HG02678 (cell line): ENCODE measurements at regions not wholly inside any gene's neighbourhood (a gene's known extent, or its start where the extent isn't known, plus 50 kb on each side); places are given as distances from the start of the nearest gene placed in this dataset.
"Not testable (repeated sequence)": the region's sequence is repeated elsewhere in the genome, so short reads cannot be mapped to it uniquely, and the experiment has no call there.

Experiments used
- ATAC-seq: cut with Tn5 transposase; IDR thresholded peaks from one replicate; pipeline ENCODE4 v1.9.1; 2021; ENCODE audit warnings: mild to moderate bottlenecking, moderate library complexity; ENCODE audit not compliant: unreplicated experiment

DNA sequence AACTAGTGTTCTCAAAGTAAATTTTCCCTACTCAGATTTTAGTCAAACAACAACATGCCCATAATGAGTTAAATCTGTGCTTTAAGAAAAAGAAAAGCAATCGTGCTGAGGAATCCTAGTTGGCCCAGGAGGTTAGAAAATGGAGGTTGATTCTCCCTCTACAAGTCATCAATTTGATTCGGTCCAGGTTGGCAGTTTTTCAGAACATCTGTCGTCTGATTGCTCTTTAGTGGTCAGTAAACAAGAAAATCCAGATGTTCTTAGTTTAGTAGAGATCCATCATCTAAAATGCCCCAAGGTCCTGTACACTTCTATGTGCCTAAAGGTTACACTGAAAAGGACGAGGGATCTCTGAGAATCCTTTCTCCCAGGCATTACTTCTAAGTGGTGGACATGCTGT is 659.2 kb downstream of the MTRR start:
- no peak for ATAC-seq

DNA sequence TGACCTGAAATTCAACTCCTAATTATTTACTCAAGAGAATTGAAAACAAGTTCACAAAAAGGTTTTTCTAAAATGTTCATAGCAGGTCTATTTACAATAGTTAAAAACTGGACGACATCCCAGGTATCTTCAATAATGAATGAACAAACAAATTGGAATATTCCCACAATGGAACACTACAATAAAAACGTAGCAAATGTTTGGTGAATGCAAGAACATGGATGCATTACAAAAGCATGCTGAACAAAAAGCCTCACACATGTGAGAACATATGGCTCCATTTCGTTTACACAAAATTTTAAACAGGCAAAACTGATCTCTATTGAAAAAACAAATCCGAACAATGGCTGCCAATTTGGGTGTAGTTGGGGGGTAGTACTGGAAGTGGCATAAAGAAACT is 669.9 kb downstream of the MTRR start:
- no peak for ATAC-seq

DNA sequence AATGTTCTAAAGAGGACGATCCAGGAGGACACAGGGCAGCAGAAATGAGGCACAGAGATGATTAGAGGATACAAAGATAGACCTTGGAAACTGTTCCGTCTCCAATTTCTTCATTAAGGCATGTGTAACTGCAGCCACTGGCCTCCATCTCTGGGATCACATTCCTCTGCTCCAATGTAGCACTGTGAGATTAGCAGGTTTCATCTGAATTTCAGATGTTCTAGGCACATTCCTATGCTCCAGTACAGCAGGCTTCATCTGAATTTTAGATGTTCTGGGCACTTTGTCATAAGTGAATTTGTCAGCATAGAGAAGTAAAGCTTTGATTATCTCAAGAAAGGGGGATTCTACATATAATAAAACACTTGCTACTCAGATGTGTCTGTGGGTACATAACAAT is 671.4 kb downstream of the MTRR start:
- no peak for ATAC-seq

DNA sequence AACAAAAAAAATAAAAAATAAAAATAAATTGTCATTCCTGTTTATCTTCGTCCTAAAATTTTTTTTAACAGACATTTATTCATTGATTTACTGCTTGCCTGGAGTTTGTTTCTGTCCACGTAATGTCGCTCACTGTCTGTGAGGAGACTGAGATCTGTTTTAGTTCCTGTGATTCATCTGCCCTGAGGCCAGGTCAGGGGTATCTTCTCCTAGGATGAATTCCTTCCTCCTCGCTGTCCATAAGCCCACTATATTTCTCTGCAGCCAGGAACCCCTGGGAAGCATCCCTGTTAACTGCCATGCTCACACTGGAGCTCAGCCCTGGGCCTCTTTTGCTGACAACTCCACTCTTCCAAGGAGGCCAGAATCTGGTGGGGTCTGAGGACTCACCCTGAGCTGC is 682.0 kb downstream of the MTRR start:
- ATAC-seq, result no peak

DNA sequence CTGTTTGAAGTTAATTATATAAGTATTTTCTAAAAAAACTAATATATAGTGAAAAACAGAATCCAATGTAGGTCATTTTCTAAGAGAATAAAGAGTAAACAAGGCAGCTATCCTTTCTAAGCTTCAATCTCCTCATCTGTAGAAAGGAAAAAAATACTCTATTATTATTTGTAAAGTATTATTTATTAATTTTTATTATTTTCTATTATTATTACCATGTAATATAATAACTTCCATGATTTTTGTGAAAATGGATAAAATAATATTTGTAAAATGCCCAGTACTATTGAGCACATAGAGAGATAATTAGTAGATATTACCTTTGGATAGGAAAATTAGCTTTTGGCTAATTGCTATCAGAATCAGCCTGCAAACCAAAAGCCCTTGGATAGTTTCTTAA is 684.4 kb downstream of the MTRR start:
- no peak for ATAC-seq

DNA sequence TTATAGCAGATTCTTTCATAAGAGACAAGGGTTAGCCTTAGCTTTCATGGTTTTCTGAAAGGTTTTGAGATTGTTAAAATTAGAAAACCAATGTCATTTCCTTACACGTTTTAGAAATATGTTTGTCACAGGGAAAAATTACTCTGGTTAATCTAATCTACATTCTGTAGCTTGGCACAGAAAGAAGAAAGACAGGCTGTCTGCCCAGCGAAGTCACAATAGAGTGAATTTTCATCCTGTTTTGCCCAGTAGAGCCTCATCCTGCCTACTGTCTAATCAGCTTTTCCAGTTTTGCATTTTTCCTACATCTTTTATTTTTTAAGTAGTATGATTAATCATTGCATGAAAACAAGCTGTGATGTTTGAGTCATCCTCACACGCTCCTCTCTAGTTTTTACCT is 688.8 kb downstream of the MTRR start:
- no peak for ATAC-seq

DNA sequence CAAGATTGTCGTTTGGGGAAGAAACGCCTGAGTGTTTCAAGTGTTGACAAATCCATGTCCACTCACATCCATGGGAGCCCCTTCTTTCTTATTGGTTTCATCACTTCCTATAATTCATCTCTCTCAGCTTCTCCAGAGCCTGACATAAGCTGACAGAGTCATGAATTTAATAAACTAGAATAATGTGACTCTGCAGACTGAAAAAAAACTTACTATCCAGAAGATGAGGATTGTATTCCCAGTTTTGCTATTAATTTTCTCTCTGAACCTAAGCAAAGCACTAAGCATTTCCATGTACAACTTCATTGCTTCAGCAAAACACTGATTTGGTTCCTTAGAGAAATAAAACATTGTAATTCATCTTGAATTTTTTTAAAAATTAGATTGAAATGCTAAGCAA is 691.8 kb downstream of the MTRR start:
- ATAC-seq, result no peak

DNA sequence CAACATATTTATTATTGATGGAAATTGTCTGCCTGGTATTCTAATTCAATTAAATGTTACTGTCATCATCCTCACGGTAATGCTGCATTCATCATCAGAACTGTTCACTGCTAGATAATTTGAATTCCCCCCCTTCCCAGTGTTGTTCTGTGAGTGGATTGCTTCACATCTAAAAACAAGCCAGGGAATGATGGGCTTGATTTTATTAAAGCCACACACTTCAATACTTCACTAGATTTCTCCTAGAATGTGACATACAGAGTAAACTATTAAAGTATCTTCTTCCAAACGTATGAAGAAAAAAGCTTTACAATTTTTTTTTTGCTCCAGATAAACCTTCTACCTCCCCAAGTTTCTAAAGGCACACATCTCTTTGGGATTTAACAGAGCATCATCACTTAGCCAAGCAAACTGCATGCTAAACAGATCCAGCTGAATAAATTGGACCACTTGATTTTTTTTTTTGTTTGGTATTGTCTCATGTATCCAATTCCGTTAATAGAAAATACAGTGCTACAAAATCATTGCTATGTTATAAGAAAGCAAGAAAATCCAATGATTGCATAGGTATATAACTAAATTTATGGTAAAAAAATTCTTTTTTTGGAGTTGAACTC is 692.4 kb downstream of the MTRR start:
- no peak for ATAC-seq

DNA sequence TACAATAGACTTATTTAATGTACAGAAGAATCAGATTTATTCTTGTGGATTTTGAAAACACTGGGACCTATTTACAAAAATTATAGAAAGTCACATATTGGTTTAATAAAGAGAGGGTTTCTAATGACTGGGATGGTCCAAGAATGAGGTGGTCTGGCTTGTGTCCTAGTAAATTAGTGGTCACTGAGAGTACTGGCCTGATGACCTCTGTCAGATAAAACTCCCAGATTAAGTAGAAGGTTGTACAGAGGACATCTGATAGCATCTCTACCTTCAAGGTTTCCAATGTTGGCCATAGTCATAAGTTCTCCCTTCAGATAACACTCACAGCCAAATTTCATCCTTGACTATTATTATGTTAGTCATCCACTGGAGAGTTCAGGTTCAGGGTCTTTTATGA is 692.9 kb downstream of the MTRR start:
- ATAC-seq, result no peak

DNA sequence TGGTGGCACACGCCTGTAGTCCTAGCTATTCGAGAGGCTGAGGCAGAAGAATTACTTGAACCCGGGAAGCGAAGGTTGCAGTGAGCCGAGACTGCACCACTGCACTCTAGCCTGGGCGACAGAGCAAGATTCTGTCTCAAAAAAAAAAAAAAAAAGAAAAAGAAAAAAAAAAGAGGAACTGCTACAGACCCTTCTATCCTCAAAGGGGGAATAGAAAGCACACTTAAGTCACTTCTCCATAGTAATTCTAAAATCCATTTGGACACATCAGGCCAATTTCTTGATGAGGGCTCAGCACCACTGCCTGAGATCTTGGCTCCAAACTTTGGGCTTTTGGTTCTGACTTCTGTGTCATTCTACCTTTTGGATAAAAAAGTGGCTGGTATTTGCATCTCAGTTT is 694.6 kb downstream of the MTRR start:
- not testable (repeated sequence) for ATAC-seq

DNA sequence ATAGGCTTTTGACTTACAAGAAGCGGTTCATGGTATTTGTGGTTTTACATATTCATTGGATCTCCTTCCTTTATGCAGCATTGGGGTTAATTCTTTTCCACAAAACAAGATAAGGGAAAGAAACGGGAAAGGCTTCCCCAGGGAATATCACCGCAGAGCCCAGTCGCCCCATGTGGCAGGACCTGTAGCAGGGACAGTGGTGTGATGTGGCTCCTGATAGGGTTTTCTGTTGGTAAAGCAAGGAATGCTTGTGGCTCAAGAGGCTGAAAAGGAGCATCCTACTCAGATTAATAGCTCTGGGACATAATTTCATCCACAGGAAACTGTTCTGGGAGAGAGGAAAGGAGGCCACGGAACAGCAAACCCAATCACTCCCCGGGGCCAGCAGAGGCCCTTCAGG is 699.9 kb downstream of the MTRR start:
- ATAC-seq, result no peak

DNA sequence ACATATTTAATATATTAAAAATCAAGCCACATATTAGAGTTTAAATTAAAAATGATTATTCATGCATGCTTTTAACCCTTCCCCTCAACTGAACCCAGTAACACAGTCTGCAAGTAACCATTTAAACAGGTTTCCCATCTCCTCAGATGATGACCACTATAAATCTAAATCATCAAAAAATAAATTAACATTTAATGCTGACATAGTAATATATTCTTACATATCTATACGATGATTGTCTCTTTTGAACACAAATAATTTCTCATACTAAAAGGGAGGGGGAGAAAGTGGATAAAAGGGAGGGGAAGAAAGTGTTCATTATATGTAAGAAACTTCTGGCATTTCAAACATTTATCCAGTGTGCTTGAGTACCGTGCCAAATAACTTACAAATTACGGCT is 701.6 kb downstream of the MTRR start:
- ATAC-seq, result no peak

DNA sequence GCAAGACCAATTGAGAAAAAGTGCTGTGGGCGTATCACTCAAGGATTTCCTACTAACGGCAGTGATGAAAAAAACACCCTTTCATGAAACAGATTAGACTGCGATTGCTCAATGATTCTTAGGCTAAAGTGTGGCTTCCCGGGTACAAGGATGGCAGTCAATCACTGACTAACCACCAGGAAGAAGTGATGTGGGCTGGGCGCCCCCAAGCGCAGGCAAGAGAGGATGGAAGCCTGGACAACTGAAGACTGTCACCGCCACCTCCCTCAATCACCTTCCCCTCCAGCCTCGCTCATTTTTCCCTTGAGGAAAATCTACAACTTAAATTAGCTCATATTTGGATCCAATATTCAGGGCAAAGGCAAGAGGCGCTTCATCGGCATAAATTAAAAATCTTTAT is 707.2 kb downstream of the MTRR start:
- no peak for ATAC-seq

DNA sequence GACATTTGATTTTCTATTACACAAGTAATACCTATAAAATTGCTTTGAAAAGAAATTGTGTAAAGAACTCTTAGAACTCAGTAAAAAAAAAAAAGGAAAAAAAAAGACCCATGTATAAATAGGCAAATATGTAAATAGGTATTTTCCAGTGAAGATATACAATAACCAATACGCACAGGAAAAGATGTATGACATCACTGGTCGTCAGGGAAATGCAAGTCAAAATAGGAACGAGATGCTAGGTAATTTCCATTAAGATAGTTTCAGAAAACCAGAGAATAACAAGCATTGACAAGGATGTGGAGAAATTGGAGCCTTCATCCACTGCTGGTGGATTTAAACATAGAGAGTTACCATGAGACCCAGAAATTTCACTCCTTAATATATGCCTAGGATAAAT is 708.8 kb downstream of the MTRR start:
- ATAC-seq, result peak; percentile 73

DNA sequence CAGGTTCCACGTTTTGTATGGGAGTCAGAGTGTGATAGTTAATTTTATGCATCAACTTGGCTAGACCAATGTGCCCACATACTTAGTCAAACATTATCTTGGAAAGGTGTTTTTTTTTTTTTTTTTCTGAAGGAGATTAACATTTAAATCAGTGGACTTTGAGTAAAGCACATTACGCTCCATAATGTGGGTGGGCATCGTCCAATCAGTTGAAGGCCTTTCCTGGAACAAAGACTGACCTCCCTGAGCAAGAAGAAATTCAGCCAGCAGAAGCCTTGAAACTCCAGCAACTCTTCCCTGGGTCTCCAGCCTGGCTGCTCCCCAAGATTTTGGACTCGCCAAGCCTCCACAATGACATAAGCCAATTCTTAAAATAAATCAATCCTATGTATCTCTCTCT is 711.4 kb downstream of the MTRR start:
- no peak for ATAC-seq

DNA sequence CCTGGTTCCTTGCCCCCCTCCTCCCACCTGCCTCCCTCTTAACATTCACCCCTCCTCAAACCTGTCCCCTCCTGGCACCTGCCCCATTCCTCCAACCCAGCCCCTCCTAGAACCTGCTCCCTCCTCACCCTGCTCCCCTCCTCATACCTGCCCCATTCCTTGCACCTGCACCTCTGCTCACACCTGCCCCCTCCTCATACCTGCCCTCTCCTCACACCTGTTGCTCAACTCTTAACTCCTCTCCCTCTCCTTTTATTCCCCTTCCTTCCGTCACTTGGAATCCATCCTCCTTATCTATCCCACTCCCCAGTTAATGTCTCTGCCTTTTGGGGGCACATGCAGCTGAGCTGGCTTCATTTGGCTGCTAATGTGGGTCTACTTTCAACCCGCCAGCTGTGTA is 712.1 kb downstream of the MTRR start:
- ATAC-seq, result no peak

DNA sequence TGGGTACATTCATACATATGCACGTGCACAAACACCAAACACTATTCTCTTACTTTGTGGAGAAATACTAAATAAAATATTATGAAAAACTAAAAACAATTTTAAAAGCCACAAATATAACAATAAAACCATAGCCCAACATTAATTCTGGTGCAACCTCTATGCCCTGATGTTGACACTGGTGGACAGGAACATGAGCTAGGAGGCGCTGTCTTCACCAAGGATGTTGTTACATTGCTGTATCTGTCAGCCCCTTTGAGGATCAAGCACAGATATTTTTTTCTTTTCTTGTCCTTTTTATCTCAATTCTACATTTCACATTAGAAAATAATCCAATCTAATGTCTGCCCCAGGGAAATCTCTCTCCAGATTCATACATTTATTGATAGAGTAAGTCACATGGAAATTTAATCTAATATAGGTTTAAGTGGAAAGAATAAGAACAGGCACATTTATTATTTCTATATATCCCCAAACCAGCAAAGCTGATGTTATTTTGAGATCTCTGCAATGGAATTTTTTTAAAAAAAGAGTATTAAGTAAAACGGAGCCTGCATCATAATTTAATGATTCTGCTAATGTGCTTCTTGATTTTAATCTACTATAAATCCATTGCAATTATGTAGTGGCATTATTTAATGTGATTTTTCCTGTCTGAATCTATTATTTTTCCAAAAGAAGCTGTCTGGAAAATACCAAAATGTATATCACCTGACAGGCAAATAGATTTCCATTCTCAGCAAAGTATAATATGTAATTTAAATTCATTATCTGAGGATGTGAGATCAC is 716.5 kb downstream of the MTRR start:
- no peak for ATAC-seq

DNA sequence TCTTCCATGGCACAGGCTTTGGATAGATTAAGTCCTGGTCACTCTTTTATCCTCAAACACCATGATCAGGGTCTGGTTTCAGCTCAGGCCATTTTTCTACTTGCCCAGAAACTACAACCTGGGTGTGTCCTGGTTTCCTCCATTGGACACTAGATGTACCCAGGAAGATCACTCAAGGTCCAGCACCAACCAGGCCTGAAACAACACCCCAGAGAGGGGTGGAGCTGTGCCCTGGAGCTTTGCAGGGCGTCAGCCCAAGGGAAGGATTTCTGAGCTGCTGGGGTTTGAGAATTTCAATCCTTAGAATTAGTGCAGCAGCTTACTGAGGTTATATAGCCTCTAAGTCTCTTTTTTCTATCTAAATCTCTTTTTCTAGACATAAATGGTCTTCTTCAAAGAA is 722.0 kb downstream of the MTRR start:
- ATAC-seq, result no peak

DNA sequence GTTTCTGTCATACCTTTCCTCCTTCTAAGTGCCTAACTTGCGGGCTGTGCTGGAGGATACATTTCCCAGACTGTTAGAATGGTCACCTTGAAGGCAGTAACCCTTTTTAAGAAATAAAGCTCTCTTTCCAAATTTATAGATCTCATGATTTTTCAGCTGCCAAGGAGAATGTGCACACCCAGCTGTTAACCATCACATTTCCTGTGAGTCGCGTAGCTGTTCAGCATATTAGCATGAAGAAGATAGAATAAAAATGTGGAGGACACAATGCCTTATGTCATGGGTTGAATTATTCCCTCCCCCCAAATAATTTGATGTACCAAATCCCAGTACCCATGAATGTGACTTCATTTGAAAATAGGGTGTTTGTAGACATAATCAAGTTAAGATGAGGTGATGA is 729.4 kb downstream of the MTRR start:
- no peak for ATAC-seq

DNA sequence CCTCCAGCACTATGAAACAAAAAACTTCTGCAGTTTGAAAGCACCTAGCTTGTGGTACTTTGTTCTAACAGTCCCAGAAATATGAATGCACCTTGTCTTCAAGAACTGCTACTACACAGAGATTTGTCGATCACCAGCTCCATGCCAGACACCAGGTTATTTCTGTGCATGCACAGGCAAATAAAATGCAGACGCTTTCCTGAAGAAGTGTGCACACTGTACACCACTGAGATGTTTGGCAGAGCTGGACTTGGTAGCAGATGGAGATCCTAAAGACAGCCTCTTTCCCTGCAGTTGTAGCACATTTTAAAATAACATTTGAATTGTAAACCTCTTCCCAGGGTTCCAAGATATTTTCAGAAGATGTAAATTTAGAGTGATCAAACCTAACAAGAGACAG is 730.0 kb downstream of the MTRR start:
- no peak for ATAC-seq

DNA sequence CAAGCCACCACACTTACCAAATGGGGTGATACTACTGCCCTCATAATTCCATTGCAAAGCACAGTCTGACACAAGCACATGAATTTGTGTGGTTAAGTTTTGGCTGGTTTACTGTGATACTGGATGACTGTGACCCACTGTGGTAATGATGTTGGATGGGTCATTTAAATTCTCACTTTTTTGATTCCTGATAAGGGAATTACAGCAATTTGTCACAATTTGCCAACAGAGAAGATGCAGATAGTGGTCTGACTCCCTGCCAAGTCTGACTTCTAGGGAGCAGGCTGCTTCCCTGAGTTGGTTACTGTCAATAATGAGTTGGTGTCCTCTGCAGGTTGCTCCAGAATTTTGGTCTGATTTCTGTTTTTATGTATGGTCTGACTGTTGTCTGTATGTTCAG is 731.9 kb downstream of the MTRR start:
- no peak for ATAC-seq

DNA sequence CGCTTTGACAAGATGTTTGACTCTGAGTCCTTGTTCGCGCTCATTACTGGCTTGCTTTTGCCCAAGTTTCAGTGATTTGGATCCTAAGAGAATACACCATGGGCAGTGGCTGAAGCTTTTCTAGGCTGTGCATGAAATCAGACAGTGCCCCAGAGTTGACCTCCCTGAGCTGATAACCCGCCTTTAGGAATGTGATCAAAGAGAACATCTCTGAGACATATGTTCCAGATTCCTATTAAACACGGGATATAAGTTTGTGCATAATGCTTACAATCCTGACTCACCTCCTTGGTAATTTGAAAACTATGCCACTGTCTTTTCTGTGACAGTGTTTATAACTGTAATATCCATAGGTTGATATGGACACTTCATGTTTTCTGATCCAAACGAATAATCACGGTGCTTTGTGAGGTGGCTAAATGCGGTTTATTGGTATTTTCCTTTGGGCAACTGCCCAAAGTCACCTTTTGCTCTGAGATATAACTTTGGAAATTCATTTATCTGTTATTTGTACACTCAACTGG is 732.9 kb downstream of the MTRR start:
- no peak for ATAC-seq

DNA sequence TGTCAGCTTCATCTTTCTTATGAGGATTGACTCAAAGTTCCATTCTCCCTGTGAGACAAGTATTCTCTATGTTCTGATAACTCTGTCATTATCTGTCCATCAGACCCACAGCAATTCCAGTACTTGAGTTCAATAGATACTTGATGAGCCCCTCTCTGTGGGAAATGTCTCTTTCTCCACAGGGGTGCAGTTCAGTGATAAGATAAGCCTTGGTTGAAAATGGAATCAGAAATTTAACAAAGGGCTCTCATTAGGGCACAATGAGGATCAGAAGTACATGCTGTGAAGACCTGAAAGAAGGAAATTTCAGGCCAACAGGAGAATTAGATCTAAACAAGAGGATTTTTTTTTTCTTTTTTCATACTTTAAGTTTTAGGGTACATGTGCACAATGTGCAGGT is 737.3 kb downstream of the MTRR start:
- ATAC-seq, result no peak
